Ascending aorta (tissue), 2 donors: ENCODE measurements at regions not wholly inside any gene's neighbourhood (a gene's known extent, or its start where the extent isn't known, plus 50 kb on each side); places are given as distances from the start of the nearest gene placed in this dataset.

Experiments used
- DNase-seq, 2 donors: peaks; one replicate each; pipeline ENCODE4 v3.0.0-alpha.2; 2019; ENCODE audit warnings: low spot score in 2 of 2
- H3K27ac ChIP-seq, 2 donors: fragments of 200-600 bp; sonication (generic); one replicate each; pipeline ENCODE4 v1.5.1; 2016 to 2017; ENCODE audit warnings: mild to moderate bottlenecking in 1 of 2
- H3K27me3 ChIP-seq: fragments of 200-600 bp; sonication (generic); one replicate; pipeline ENCODE4 v1.5.1; 2017
- H3K36me3 ChIP-seq, 2 donors: fragments of 200-600 bp; sonication (generic); one replicate each; pipeline ENCODE4 v1.5.1; 2016
- H3K4me1 ChIP-seq, 2 donors: fragments of 200-600 bp; sonication (generic); one replicate each; pipeline ENCODE4 v1.5.1; 2016 to 2017; ENCODE audit warnings: mild to moderate bottlenecking in 1 of 2
- H3K4me3 ChIP-seq, 2 donors: fragments of 200-600 bp; sonication (generic); one replicate each; pipeline ENCODE4 v1.5.1; 2016 to 2017; ENCODE audit warnings: mild to moderate bottlenecking in 1 of 2
- H3K9me3 ChIP-seq, 2 donors: fragments of 200-600 bp; sonication (generic); one replicate each; pipeline ENCODE4 v1.5.1; 2016
- intact Hi-C: fragments of 100-400 bp; cut with DNase I; formaldehyde crosslinking; loops from one replicate; pipeline ENCODE4 v1.15.1; 2023
- TF ChIP-seq, protein P1 (sequence below), 3 experiments: fragments of 200-600 bp in 2 of 3; fragments of 450-650 bp in 1 of 3; sonication (generic) in 2 of 3; IDR thresholded peaks; one replicate each; pipeline ENCODE4 v1.5.1; 2016 to 2019; ENCODE audit warnings: antibody characterized with exemption in 3 of 3, mild to moderate bottlenecking in 1 of 3, moderate library complexity in 1 of 3

- Histone ChIP-seq H3K36me3 (no peaks in the 10 kb centered on the region), H3K4me3 (no peak overlapping the region), H3K27ac (no peak overlapping the region), H3K4me1 (no peaks in the 10 kb centered on the region), H3K9me3 (no peaks in the 10 kb centered on the region), H3K27me3 (no peaks in the 10 kb centered on the region)
- intact Hi-C loops, result no loop called here
- TF ChIP-seq, protein P1, sequence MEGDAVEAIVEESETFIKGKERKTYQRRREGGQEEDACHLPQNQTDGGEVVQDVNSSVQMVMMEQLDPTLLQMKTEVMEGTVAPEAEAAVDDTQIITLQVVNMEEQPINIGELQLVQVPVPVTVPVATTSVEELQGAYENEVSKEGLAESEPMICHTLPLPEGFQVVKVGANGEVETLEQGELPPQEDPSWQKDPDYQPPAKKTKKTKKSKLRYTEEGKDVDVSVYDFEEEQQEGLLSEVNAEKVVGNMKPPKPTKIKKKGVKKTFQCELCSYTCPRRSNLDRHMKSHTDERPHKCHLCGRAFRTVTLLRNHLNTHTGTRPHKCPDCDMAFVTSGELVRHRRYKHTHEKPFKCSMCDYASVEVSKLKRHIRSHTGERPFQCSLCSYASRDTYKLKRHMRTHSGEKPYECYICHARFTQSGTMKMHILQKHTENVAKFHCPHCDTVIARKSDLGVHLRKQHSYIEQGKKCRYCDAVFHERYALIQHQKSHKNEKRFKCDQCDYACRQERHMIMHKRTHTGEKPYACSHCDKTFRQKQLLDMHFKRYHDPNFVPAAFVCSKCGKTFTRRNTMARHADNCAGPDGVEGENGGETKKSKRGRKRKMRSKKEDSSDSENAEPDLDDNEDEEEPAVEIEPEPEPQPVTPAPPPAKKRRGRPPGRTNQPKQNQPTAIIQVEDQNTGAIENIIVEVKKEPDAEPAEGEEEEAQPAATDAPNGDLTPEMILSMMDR (IDR thresholded peaks at IDR 0.05), result no peak
- DNase-seq, result no peak
Observed at GRCh38 chr10:10727812-10728211, 289.9 kb upstream of the CELF2 start.

DNA sequence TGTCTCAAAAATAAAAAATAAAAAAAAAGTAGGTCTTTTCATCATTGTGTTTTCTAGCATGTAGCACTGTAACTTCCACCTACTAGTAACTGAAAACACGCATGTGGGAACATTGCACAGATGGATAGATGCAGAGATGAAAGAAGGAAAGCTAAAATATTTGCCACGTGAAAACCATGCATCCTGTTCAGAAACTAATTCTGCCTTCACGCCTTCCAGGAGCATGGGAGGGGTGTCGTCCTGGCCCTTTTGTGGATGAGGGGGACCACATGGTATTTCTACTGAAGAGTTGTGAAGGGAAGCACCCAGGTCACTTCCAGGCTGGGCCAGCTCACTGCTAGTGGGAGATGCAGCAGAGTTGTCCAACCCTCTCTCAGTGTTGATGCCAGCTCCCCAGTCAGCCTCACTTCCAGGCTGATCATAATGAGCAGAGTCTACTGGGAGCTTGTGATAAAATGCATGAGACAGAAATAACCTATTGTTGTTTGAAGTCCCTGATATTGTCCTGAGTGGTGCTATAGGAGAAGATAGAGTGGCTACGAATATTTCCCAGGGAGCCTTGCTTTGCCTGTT lies 287.1 kb upstream of the CELF2 start:
- H3K9me3 ChIP-seq, result no peaks in the 10 kb centered on the region
- H3K36me3 ChIP-seq, result no peaks in the 10 kb centered on the region
- TF ChIP-seq, protein P1 (IDR thresholded peaks at IDR 0.05), result no peak
- H3K27ac ChIP-seq, result no peak overlapping the region
- no peaks in the 10 kb centered on the region for H3K27me3 ChIP-seq
- H3K4me3 ChIP-seq, result no peak overlapping the region
- intact Hi-C loops, result no loop called here
- DNase-seq, result no peak
- H3K4me1 ChIP-seq, result no peaks in the 10 kb centered on the region

DNA sequence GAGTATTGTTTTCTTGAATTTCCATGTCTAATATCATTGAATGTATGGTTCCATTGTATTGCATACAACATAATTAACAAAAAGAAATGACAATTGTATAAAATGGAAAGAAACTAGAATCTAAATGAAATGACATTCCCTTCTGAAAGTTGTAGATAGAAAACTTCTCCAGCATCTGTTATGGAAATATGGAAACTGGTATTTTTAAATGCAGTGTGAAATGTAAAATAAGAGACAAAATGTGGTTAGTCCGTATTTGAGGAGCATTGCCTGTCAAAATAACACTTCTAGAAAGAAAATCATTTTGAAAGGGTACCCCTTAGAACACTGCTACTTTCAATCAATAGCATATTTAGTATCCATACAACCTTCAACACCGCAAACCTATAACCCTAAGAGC lies 286.3 kb upstream of the CELF2 start:
- DNase-seq, result no peak
- Histone ChIP-seq H3K27ac (no peak overlapping the region), H3K4me1 (no peaks in the 10 kb centered on the region), H3K9me3 (no peaks in the 10 kb centered on the region), H3K27me3 (no peaks in the 10 kb centered on the region), H3K4me3 (no peak overlapping the region), H3K36me3 (no peaks in the 10 kb centered on the region)
- intact Hi-C loops, result no loop called here
- TF ChIP-seq, protein P1 (IDR thresholded peaks at IDR 0.05), result no peak

DNA sequence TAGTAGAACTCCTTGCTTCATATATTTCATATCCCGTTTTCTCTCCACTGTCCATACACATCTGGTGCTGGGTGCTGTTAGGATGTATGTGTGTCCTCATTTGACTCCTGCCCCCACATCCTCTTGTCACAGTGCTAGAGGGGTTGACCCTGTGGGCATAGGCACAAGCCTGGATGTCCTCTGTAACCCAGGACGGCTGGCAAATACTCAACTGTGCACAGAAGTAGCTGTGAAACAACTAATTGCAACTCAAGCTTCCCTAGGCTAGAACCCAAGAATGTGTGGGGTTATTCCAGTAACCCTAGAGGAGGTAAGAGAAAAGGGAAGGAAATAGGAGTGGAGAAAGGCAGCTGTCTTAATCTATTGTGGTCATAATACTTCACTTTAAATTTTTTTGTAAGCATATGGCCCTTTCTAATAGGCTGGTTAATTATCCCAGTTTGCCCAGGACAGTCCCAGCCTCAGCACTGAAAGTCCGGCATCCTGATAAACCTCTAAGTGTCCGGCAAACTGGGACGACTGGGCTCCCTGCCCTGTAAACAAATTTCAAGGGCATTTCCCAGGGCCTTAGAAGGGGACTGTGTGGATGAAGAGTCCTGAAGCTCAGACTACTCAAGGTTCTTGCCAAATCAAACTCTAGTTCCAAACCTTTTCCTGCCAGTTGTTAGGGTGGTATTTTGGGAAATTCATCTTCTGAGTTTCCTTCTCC lies 283.2 kb upstream of the CELF2 start:
- Histone ChIP-seq H3K9me3 (no peaks in the 10 kb centered on the region), H3K27ac (no peak overlapping the region), H3K36me3 (no peaks in the 10 kb centered on the region), H3K4me3 (no peak overlapping the region), H3K27me3 (no peaks in the 10 kb centered on the region), H3K4me1 (no peaks in the 10 kb centered on the region)
- DNase-seq, result no peak
- TF ChIP-seq, protein P1 (IDR thresholded peaks at IDR 0.05), result no peak
- intact Hi-C loops, result no loop called here

GRCh38 chr10:10745291-10745690 lies 272.4 kb upstream of the CELF2 start:
- TF ChIP-seq, protein P1 (IDR thresholded peaks at IDR 0.05), result no peak
- H3K36me3 ChIP-seq, result no peaks in the 10 kb centered on the region
- H3K27ac ChIP-seq, result no peak overlapping the region
- H3K9me3 ChIP-seq, result no peaks in the 10 kb centered on the region
- no peaks in the 10 kb centered on the region for H3K4me1 ChIP-seq
- no peak overlapping the region for H3K4me3 ChIP-seq
- intact Hi-C loops, result no loop called here
- H3K27me3 ChIP-seq, result no peaks in the 10 kb centered on the region
- DNase-seq, result no peak
